ENCODE measurements at regions not wholly inside any gene's neighbourhood (a gene's known extent, or its start where the extent isn't known, plus 50 kb on each side); places are given as distances from the start of the nearest gene placed in this dataset.

GRCh38 chr15:25557926-25558325, 119.1 kb upstream of the UBE3A start:
- DNase-seq, result no peak

DNA sequence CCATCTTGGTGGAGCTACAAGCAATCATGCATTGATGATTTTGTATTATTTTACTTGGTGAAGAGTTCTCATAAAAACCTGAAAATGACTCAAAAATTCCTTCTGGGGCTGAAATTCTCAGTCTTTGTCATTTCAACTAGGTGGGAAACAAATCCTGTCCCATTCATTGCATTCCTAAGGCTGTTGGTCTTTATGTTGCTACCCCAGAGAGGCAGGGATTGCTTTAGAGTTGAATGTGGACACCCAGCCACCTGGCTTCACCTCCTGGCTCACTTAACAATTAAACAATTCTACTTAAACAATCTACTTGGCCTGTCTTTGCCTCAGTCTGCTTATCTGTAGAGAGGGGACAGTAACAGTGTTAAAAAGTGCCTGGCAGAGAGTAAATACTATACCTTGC, 117.3 kb upstream of the UBE3A start:
- DNase-seq, result no peak

DNA sequence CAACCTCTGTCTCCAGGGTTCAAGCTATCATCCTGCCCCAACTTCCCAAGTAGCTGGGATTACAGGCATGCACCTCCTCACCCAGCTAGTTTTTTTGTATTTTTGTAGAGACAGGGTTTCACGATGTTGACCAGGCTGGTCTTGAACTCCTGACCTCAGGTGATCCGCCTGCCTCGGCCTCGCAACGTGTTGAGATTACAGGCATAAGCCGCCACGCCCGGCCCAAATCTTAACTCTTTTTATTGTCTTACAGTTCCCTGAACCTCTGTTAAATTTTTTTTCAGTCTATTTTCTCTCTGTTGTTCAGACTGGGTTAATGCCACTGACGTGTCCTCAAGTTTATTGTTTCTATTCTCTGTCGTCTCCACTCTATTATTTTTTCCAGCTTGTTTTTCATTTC, 115.8 kb upstream of the UBE3A start:
- no peak for DNase-seq

GRCh38 chr15:25548600-25548999, 109.8 kb upstream of the UBE3A start:
- DNase-seq, result no peak

DNA sequence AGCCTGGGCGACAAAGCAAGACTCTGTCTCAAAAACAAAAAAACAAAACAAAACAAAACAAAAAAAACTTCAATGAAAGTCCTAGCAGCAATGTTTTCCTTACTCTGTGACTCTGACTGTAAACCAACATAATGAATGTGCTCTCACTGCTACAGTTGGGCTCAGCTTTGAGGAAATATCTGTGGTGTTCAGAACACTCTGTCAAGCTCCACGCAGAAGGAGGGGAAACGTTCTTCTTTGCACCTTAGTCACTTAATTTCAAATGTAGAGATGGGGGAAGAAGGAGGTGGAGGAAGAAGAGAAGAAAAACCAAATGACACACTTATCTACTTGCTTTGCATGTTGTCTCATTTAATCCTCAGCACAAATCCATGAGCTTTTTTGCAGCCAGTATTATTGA, 107.1 kb upstream of the UBE3A start:
- DNase-seq, result no peak

- no peak for DNase-seq
These were observed 106.2 kb upstream of the UBE3A start for GRCh38 chr15:25545017-25545416.

DNA sequence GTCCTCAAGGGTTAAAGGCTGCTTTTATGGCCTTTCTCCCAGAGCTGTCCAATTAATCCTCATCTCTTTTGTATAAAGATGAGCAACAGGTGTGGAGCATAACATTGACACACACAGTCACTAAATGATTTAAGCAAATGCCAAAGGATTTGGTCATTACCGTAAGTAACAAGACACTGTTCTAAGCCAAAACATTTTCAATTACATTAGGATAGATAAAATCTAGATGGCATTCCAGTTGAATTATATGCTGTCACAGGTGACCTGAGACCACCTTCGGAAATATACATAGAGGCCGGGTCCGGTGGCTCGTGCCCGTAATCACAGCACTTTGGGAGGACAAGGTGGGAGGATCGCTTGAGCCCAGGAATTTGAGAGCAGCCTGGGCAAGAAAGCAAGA, 105.3 kb upstream of the UBE3A start:
- DNase-seq, result no peak

DNA sequence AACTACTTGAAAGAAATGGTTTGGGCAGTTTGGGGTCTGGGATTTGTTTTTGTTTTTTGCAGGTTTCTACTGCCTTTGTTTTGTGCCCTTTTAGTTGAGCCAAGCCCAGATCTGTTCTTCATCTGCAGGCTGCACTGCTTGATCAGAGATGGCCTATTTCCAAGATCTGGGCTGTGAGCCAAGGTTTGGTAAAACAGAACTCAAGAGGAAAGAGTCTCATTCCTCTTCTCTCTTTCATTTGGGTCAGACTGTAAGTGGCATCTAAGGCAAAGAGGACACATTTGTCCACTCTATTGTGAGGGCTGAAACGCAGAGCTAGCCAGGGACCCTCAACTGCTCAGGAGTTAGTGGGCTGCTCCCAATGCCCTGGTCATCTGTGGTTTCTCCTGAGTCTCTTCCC, 104.4 kb upstream of the UBE3A start:
- no peak for DNase-seq

DNA sequence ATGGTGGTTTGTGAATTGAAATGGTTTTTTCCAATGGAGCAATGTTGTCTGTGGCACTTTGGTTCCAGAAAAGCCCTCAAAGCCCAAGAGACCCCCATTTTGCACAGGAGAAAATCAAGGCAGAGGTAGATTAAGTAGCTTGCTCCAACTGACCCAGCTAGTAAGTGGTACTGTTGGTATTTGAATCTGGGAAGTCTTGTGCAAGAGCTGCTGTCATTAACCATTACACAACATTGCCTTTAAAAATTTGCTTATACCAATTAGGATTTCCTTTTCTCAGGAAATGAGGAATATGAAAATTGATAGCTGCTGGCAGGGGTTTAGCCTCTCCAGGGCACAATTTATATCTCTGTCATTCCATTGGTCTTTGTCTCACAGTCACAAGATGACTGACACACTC, 102.4 kb upstream of the UBE3A start:
- DNase-seq, result no peak

- DNase-seq, result no peak
These were observed 98.2 kb upstream of the UBE3A start for GRCh38 chr15:25536801-25537611.

- no peak for DNase-seq
These were observed 97.0 kb upstream of the UBE3A start for GRCh38 chr15:25535866-25536265.

GRCh38 chr15:25534293-25534692, 95.5 kb upstream of the UBE3A start:
- no peak for DNase-seq

GRCh38 chr15:25532269-25533140, 93.7 kb upstream of the UBE3A start:
- DNase-seq, result no peak

DNA sequence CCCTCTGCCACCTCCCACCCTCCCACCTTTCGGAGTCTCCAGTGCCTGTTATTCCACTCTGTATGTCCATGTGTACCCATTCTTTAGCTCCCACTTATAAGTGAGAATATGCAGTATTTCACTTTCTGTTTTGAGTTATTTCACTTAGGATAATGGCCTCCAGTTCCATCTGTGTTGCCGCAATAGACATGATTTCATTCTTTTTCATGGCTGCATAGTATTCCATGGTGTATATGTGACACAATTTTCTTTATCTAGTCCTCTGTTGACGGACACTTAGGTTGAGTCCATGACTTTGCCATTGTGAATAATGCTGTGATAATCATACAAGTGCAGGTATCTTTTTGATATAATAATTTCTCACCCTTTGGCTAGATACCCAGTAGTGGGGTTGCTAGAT, 91.0 kb upstream of the UBE3A start:
- DNase-seq, result no peak

- no peak for DNase-seq
These were observed 88.3 kb upstream of the UBE3A start for GRCh38 chr15:25527118-25527517.

- no peak for DNase-seq
These were observed 86.9 kb upstream of the UBE3A start for GRCh38 chr15:25525741-25526140.

DNA sequence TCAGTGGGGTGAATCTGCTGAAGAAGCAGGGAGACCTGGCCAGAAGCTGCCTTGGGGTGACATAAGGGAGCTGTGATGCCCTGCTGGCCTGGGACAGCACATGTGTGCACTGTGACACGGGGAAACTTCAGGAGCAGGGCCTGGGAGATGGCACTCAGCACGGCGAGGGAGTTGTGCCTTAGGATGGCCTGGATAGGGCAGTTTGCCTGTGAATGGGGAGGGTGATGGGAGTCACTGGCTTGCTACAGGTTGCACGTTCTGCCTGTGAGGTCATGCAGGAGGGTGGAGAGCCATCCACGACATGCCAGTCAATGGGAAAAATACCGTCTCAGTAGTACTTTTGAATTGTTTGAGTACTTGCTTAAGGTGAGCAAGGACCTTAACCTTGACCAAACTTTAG, 76.8 kb upstream of the UBE3A start:
- DNase-seq, result no peak

DNA sequence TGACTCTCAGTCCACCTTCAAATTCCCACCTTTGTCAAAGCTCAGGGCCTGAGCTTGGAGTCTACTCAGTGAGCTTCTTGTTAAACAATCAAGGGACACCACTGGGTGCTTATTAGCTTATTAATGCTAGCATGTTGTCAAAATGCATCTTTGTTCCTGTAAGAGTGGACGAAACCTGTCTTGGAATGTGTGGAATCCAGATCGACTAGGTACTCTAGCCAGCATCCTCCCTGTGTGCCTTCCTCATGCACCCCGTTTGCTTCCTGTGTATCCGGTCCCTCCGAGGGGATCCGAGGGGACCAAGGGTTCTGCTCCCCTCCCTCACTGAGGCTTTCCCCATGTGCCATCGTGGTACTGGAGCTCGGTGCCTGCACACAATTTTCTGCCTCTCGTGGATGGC, 75.7 kb upstream of the UBE3A start:
- no peak for DNase-seq

GRCh38 chr15:25512957-25513356, 74.1 kb upstream of the UBE3A start:
- no peak for DNase-seq

GRCh38 chr15:25510146-25510545, 71.3 kb upstream of the UBE3A start:
- no peak for DNase-seq

DNA sequence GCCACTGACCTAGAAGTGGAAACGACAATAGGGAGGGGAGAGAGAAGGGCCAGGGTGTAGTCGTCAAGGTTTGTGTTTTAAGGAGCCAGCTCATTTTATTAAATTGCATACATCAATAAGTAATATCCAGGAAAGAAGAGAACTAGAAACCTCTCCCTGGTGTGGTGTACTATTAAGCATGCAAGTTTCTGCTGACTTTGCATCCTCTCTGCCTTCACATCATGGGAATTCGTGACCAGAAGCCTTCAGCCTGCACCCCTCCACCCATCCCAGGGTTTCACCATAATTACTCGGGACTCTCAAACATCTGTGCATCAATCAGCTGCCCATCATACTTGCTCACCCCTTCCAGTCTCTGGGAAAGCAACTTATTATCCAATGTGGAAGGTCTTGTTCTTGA, 70.9 kb upstream of the UBE3A start:
- no peak for DNase-seq

DNA sequence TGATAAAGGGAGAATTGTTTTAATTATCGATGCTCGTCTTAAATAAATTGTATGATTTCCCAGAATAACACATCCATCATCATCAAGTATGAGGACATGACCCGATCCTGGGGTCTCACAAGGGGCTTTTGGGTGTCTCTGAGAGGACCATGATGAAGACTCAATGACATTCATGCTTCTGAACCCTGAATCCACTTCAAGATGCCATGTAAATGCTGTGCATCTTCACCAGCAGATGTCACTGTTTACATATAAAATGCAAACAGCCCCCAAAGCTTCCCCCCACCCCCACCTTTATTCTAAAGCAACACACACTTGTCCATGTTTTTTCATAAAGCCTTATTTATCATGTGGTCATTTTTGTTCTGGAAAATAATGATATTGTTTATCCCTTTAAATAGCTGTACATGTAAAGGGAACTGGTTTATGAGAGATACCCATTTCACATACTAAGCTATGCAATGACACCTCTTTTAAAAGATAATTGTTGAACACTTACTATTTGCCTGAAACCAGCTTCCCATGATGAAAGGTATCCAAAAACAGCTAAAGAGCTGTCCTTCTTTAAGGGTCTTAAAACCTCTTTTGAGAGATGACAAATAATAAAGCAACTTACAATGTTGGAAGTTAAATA, 69.7 kb upstream of the UBE3A start:
- peak in 1 of 2 experiments; percentile 1 for DNase-seq

GRCh38 chr15:25504307-25504706, 65.5 kb upstream of the UBE3A start:
- no peak for DNase-seq
